DMS53 treated with DMSO at 0.1 percent for 48 hours (cell line): ENCODE measurements at regions not wholly inside any gene's neighbourhood (a gene's known extent, or its start where the extent isn't known, plus 50 kb on each side); places are given as distances from the start of the nearest gene placed in this dataset.
"Not testable (repeated sequence)": the region's sequence is repeated elsewhere in the genome, so short reads cannot be mapped to it uniquely, and the experiment has no call there.

Source experiments
- DNase-seq: peaks from one replicate; lab custom pipeline; 2025; ENCODE audit not compliant: unreplicated experiment; lab: John Stamatoyannopoulos, UW

DNA sequence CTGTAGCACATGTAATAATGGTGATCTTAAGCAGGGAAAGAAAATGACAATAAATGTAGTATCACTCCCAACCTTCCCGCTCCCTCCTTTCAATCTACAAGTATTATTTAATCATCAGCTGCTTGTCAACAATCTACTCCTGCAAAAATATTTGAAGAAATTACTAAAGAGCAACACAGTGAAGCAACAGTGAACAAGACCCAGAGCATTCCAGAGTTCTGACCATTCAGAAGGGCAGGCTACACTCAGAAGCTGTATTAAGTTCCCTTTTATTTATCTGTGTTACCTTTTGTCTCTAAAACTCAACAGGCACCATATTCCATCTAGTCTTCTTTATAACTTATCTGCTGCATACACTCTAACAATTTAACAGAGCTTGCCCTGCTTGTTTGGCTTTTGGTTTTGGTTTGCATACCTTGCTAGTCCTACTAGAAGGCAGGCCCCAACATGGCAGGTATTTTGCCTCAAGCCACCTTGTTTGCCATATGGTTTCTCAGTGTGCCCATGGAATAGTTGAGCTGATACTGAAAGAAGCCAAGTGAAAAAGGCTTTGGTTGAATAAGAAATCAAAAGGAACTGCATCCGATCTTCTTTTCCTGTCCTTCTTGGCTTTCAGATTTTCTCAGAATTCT, 253.9 kb downstream of the CEMIP2 start:
- DNase-seq: no peak

DNA sequence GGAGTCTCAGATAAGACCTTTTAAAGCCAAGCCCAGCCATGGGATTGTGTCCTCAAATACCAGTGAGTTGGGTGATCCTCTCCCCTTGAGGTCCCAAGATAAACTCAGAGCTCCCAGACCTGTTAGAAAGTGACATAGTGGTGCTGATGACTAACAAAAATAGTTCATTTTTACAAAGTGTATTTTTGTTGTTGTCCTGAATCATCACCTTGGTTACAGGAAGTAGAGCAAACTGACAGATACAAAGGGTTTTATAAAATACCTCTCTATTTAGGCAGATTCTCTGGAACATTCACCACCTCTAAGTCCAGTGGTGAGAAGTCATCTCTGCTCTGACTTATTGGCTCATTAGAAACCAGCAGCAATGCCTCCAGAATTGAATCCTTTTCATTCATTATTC, 259.3 kb downstream of the CEMIP2 start:
- DNase-seq: no peak

DNA sequence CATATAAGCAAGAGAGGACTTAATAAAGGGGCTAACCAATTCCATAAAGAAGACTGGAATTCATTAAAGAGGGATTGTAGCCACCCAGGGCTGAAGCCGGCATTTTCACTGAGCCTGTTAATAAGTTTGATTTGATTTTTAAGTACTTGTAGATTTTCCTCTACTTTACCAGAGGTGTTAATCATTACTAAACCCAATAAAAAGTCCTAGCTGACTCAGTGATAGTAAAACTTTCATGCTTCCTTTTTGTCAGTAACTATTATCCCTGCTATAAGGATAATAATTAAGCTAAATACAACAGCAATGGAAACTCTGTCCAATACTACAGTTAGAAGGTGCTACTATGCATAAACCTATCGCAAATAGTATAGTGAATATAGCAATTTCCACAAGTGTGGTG, 260.2 kb downstream of the CEMIP2 start:
- DNase-seq: not testable (repeated sequence)

DNA sequence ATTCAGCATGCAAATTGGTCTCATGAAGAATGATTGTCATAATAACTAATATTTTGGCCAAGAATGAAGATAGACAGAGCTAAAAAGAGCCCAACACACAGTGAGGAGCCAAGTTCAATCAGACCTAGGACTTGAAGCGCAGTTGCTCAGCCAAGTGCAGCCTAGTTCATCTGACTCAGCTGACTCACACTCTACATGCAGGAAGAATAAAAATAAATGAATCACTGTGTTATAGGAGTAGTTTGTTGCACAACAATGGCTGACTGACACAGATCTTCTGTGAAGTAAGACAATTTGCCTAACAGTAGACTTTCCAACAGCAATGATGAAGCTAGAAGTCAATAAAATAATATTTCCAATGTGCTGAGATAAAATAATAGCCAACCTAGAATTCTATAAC, 261.5 kb downstream of the CEMIP2 start:
- DNase-seq: no peak

DNA sequence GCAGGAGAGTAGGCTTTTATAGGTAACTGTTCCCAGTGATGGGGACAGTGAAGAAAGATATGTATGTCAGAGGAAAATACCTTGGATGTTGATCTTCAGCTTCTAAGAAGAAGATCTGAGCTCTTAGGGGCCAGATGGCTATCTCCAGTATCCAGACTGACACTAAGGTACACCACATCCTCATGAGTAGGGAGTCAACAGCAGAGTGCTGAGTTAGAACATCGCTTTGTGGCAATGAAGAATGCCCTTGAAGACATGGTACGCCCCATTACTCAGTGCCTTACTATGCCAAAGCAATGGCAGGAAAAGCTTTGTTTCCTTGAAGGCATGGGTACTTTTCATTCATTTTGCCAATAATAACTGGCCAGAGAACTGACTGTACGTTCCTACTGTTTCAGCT, 263.7 kb downstream of the CEMIP2 start:
- DNase-seq: no peak

DNA sequence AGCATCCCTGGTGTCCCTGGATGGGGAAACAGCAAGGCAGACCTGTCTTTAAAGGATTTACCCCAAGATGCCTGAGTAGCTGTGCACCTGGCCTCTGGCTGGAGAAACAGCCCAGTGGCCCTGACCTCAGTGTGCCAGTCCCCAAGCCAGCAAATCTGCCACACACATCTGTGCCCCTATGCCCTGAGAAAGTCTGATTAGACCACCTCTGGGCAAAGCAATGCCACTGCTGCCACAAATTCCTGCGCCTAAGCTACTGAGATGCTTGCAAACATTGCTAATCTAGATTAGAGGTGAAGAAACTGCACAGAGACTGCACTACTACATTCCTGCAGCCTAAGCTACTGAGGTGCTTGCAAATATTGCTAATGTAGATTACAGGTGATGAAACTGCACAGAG, 269.6 kb downstream of the CEMIP2 start:
- no peak for DNase-seq

DNA sequence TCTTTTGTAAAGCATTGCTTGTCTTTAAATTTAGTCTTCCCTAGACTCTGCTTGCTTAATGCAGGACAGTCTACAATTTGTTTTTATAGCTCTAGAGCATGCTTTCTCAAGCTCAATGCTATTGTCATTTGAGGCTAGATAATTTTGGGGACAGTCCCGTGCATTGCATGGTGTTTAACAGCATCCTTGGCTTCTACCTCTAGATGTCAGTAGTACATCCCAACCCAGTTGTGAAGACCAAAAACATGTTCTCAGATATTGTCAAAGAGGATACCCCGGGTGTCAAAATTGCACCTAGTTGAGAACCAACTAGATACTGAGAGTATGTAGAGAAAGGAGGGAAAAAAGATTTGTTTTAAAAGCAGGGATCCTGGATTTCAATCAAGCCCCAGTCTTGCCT, 277.5 kb downstream of the CEMIP2 start:
- no peak for DNase-seq

DNA sequence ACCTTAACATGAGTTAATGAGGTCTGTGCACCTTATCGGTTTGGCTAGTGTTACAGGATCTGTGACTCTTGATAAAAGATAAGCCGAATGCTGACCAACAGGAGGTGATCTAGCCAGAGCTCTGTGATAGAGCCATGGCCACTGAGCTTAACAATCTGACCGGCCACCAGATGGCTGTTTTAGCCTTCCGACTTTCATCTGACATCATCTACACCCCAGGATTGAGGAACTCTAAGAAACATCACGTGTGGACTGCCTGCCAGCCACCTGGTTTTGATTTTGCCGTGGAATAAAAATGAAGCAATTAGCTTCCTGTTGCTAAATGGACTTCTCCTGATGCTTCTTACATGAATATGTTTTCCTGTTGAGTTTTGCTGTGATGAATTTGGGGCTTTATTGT, 281.3 kb downstream of the CEMIP2 start:
- no peak for DNase-seq

DNA sequence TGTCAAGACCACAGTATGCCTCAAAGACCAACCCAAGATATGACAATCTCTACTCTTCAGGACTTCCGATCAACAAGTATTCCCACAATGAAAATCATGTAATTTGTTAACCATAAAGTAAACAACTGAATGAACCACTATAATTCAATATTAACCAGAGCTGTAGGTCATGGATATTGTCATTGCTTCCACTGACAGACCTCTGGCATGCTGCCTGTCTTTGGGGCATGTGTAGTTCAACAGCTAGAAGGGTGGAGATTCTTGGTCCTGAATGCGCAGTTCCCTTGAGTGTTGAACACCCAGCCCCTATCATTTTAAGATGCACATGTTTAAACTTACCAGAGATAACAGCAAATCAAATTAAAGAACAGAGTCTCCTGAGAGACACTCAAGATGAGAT, 283.0 kb downstream of the CEMIP2 start:
- DNase-seq: no peak

DNA sequence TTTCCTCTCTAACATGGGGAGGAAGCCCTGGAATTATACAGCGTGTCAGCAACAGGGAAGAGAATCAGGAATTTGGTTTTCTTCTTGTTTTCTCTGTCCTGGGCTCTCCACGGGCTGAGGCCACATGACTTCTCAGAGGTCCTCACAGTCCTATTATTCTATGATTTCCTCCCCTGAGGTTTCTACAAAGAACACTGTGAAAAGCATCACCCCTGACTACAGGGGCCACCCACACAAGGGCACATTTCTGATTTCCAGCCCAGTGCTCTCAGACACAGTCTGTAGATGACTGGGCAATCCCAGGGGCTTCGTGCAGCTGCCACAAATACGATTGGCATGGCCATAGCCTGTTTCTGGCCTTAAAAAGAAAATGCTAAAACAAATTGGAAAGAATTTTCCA, 284.9 kb downstream of the CEMIP2 start:
- DNase-seq: no peak

DNA sequence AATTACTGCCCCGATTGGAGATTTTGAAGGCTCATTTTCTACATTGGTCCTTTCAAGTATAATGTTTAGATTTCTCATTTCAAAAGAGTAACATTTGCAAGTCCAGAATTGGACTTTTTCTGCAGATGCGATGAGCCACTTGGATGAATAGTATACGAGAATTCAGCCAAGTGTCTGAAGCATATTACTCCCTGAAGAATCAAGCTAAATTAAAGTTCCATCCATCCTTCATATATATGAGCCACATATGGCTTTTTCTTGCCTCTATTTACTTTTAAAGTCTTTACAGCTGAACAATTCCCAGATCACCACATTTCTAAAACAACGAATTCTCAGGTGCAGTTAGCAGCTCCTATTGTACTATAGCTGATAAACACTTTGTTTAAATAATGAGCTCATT, 288.7 kb downstream of the CEMIP2 start:
- DNase-seq: no peak

DNA sequence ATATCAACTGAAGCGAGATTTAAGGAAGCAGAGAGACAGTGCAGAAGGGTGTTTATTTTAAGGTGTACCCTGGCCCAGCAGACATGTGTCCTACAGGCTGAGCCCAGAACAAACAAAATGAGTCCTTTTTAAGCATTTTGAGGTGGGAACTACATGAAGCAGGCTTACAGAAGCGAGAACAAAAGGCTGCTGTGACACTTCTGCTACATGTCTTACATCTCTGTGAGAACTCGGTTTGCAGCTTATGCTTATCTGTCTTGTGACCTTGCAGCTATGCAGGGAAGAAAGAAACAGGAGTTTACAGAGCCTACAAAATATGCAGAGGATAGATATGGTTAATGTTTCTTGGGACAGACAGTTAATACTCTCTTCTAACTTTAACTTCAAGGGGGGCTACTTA, 295.9 kb downstream of the CEMIP2 start:
- DNase-seq: no peak

DNA sequence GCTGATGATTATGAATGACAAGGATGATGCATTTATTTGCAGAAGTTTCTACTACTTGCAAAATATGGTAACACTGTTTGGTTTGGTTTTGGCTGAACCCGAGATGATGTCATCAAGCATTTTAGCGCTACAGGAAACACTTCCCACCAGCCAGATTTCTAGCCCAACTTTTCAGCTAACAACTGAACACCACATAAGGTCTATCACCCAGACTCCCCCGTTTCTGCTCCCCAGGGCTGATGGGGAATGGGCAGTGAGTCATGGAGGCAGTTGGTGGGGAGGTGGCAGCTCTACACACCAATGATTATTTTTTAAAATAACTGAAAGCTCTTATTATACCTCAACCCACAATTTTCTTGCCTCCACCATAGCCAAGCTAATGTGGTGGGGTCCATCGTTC, 302.9 kb downstream of the CEMIP2 start:
- no peak for DNase-seq

DNA sequence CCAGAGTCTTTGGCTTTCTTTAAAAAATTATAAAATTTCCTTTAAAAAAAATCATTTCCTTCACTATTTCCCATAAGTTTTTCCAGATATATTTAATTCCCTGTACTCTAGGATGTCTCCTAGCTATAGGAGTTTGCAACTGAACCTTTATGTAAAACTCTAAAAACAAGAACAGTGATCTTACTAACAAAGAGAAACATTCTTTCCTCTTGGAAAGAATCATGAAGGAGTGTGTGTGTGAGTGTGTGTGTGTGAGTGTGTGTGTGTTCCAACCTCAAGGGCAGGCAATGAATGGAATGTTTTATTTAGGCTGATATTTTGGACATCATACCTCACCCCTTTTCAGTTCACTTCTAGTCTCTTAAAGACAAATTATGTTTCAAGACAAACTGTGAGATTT, 309.2 kb downstream of the CEMIP2 start:
- no peak for DNase-seq

DNA sequence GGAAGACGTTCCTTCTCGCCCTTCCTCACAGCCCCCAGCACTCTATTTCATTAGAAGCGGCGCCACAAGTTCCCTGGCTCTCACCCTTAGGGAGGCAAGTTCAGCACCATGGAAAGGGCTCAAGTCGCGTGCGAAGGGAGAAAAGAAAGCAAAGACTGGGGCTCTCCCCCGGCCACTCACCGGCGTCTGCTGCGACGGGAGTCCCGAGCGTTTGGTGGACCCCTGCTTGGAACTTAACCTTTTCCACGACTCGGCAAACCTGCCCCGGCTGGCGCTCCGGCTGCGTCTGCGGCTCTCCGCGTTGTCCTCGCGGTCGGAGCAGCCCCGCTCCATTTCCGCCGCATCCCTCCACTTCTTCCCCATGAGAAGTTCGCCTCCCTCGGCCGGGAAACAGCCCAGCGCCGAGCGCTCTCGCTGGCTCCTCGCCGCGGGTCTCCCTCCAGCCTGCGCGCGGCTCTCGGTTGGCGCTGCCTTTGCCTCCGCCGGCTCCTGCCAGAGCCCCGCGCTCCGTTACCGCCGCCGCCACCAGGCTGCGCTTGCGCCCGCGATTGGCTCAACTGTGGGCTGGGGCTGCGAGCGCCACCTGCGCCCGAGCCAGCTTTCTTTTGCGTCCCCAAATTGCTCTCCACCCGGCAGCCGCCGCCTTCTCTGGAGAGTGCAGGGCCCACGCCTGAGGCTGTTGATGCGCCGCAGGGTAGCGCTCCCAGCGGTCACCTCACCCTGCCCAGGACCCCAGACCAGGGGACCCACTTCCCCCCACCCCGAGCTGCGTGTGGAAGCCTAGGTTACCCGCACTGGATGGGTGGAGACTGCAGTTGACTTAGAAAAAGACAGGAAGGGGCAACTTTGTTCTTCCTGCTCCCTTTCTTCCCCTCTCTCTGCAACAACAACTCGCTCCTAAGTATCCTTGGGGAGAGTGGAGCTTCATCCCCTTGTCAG, 321.6 kb downstream of the CEMIP2 start:
- DNase-seq: peak; percentile 18

DNA sequence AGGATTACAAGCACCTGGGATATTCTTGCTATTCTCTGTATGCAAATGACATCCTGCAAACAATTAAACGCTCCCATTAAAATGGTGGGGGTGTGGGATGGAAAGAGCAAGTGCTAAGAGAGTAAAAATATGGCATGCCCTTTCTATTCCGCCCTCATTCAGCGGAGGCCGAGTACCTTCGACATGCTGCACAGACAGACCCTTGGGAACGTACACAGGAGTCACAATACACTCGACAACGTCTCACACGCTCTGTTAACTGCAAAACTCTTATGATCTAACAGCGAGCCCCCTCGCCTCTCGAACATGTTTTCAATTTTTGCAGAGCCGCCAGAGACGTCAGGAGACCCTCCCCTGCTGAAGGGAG, 322.2 kb downstream of the CEMIP2 start:
- DNase-seq: no peak

DNA sequence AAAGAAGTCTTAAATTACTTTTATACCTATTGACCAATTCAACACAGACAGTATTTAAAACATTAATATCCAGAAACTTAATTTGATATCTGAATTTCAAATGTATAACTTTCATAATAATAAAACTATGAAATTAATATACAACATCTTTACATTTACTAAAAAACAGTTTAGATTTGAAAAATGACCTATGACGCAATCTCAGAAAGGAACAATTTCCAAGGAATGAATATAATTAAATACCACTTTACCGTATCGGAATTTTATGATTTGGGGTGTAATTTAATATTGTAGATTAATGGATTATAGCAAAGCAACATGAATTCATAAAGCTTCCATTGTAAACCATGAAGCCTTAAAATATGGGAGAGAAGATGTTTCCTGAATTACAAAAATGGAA, 321.5 kb upstream of the TRPM3 start:
- DNase-seq: no peak

DNA sequence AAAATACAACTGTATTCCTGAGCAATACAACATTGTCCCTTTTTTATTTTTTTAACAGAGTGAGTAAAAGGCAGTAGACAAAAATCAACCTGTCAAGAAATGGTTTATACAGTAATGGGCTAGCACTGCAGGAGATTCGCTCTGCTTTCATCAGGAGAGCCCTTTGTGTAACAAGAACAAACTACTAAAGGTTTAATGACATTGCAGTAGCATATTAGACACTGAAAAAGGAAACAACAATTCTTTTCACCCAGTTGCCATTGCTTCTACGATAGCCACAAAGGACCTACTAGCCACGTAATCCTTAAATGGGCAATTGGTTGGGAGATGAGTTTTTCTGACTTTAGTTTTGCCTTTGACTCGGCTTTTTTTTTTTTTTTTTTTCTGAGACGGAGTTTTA, 319.8 kb upstream of the TRPM3 start:
- DNase-seq: no peak

DNA sequence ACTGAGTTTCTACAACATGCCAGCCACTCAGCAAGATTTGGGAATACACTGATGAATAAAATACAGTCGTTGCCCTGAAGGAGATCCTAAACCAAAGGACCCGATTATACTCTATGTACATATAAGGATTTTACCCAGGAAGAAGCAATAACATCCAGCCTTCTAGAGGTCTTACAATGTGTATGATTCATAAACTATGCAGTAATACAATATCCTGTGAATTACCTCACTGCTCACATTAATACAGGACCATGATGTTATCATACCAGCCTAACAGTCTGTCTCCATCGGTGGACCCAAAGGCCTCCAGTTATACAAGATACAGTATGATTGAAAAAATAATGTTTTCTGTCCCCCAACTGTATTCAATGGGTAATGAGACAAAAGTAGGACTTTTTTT, 310.5 kb upstream of the TRPM3 start:
- no peak for DNase-seq

DNA sequence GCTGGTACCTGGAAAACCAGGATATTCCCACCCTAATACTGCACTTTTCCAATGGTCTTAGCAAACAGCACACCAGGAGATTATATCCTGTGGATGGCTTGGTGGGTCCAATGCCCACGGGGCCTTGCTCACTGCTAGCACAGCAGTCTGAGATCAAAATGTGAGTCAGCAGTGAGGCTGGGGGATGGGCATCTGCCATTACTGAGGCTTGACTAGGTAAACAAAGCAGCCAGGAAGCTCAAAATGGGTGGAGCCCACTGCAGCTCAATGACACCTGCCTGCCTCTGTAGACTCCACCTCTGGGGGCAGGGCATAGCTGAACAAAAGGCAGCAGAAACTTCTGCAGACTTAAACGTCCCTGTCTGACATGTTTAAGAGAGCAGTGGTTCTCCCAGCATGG, 285.9 kb upstream of the TRPM3 start:
- peak; percentile 75 for DNase-seq

DNA sequence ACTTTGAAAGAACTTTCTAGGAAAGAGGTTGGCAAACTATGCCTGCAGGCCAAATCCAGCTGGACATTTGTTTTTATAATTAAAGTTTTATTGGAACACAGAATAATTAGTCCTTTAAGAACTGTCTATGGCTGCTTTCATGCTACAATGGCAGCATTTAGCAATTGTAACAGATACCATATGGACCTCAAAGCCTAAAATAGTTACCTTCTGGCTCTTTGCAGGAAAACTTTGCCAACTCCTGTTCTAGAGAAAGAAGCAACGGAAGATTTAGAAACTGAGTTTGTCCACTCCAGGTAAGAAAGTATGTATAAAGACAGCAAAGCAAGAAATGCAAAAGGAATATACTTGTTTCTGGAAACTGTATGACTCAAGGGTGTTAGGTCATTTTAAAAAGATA, 281.7 kb upstream of the TRPM3 start:
- no peak for DNase-seq

DNA sequence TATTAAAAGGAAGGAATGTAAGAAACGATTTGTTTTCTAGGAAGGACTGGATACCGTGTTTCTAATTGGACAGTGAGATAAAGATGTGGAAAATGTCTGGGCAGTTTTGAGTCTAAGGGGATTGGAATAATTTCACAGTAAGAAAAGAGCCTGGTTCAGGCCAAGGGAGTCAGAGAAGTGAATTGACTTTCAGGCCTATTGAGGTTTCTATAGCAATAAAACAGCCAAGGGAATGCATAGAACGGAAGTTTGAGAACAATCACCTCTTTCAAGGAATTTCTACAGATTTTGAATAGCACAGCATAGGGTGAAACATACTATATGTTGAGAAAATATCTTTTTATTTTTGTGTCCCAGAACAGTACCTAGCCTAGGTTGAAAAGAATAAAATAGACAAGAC, 271.6 kb upstream of the TRPM3 start:
- no peak for DNase-seq

DNA sequence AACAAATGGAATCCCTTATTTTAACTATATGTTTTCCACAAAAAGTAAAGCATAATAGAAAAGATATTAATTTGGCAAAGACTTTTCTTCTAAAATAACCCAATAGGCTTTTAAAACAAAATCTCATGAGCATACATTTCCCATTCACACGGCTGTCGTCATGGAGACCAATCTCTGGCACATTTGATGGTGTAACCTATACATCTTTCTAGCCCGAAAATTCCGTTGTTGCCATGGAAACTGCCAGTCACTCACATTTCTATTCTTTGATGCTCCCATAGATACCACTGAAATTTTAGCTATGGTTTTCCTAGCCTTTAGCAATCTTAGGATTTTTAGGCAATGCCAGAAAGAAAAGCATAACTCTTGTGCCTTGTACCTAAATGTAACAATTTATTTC, 262.9 kb upstream of the TRPM3 start:
- no peak for DNase-seq
